ENCODE measurements at regions not wholly inside any gene's neighbourhood (a gene's known extent, or its start where the extent isn't known, plus 50 kb on each side); places are given as distances from the start of the nearest gene placed in this dataset.

DNA sequence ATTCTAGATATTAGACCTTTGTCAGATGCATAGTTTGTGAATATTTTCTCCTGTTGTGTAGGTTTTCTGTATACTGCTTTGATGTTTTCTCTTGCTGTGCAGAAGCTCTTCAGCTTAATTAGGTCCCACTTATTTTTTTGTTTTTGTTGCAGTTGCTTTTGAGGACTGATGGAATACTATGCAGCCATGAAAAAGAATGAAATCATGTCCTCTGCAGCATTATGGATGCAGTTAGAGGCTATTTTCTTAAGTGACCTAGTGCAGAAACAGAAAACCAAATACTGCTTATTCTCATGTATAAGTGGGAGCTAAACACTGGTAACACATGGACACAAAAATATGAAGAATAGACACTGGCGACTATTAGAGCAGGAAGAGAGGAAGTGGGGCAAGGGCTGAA, 155.0 kb upstream of the HNMT start:
- Histone ChIP-seq H2AFZ (ENCODE audit: low read length) (no peak overlapping the region), H3K9ac (ENCODE audit: insufficient read depth, low read length) (no peak overlapping the region), H3K79me2 (ENCODE audit: control insufficient read depth, insufficient read depth, low read length) (no peaks in the 10 kb centered on the region), H3K4me3 (replicated peaks in 1 of 4; ENCODE audit: control extremely low read depth in 1 of 4, insufficient read depth in 1 of 4, low read depth in 3 of 4, low read length in 4 of 4) (no peak overlapping the region), H3K27ac (ENCODE audit: insufficient read depth, low read length) (no peak overlapping the region), H3K4me2 (ENCODE audit: extremely low read depth, insufficient read depth, low read length) (no peak overlapping the region), H4K20me1 (ENCODE audit: control insufficient read depth, extremely low read depth, insufficient read depth, low read length) (no peaks in the 10 kb centered on the region), H3K27me3 (ENCODE audit: control insufficient read depth, insufficient read depth, low read length) (no peaks in the 10 kb centered on the region), H3K36me3 (ENCODE audit: control insufficient read depth, insufficient read depth, low read length) (no peaks in the 10 kb centered on the region), H3K4me1 (ENCODE audit: control insufficient read depth, extremely low read depth, insufficient read depth, low read length) (no peaks in the 10 kb centered on the region), H3K9me3 (ENCODE audit: control insufficient read depth, insufficient read depth, low read depth, low read length) (no peaks in the 10 kb centered on the region)
- DNase-seq (ENCODE audit: low read depth in 2 of 2), result no peak
- no peak for TF ChIP-seq EZH2 (IDR thresholded peaks at IDR 0.05; ENCODE audit: low read length, missing control alignments)
- TF ChIP-seq, protein P1, sequence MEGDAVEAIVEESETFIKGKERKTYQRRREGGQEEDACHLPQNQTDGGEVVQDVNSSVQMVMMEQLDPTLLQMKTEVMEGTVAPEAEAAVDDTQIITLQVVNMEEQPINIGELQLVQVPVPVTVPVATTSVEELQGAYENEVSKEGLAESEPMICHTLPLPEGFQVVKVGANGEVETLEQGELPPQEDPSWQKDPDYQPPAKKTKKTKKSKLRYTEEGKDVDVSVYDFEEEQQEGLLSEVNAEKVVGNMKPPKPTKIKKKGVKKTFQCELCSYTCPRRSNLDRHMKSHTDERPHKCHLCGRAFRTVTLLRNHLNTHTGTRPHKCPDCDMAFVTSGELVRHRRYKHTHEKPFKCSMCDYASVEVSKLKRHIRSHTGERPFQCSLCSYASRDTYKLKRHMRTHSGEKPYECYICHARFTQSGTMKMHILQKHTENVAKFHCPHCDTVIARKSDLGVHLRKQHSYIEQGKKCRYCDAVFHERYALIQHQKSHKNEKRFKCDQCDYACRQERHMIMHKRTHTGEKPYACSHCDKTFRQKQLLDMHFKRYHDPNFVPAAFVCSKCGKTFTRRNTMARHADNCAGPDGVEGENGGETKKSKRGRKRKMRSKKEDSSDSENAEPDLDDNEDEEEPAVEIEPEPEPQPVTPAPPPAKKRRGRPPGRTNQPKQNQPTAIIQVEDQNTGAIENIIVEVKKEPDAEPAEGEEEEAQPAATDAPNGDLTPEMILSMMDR (conservative IDR thresholded peaks at IDR 0.05 in 1 of 2, IDR thresholded peaks at IDR 0.05 in 1 of 2; ENCODE audit: low read depth in 1 of 2, low read length in 2 of 2), result no peak

DNA sequence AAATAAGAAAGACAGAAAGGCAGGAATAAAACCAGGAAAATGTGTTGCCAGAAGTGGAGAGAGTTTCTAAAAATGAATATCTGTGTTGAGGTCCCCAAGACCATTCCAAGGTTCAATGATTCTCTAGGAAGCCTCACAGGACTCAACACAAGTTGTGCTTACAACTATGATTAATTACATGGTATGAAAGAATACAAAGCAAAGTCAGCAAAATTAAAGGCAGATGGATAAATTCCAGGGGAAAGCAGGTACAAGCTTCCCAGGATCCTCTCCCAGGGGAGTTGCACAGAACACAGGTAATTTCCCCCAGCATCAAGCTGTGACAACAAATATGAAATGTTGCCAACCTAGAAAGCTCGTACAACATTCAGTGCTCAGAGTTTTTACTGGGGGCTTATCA, 154.4 kb upstream of the HNMT start:
- TF ChIP-seq EZH2 (IDR thresholded peaks at IDR 0.05; ENCODE audit: low read length, missing control alignments), result no peak
- TF ChIP-seq, protein P1 (conservative IDR thresholded peaks at IDR 0.05 in 1 of 2, IDR thresholded peaks at IDR 0.05 in 1 of 2; ENCODE audit: low read depth in 1 of 2, low read length in 2 of 2), result no peak
- no peaks in the 10 kb centered on the region for H3K9me3 ChIP-seq (ENCODE audit: control insufficient read depth, insufficient read depth, low read depth, low read length)
- DNase-seq (ENCODE audit: low read depth in 2 of 2), result no peak
- no peaks in the 10 kb centered on the region for H3K27me3 ChIP-seq (ENCODE audit: control insufficient read depth, insufficient read depth, low read length)
- no peaks in the 10 kb centered on the region for H3K79me2 ChIP-seq (ENCODE audit: control insufficient read depth, insufficient read depth, low read length)
- H3K4me1 ChIP-seq (ENCODE audit: control insufficient read depth, extremely low read depth, insufficient read depth, low read length), result no peaks in the 10 kb centered on the region
- H4K20me1 ChIP-seq (ENCODE audit: control insufficient read depth, extremely low read depth, insufficient read depth, low read length), result no peaks in the 10 kb centered on the region
- H3K27ac ChIP-seq (ENCODE audit: insufficient read depth, low read length), result no peak overlapping the region
- H2AFZ ChIP-seq (ENCODE audit: low read length), result no peak overlapping the region
- H3K4me3 ChIP-seq (replicated peaks in 1 of 4; ENCODE audit: control extremely low read depth in 1 of 4, insufficient read depth in 1 of 4, low read depth in 3 of 4, low read length in 4 of 4), result no peak overlapping the region
- H3K36me3 ChIP-seq (ENCODE audit: control insufficient read depth, insufficient read depth, low read length), result no peaks in the 10 kb centered on the region
- no peak overlapping the region for H3K9ac ChIP-seq (ENCODE audit: insufficient read depth, low read length)
- H3K4me2 ChIP-seq (ENCODE audit: extremely low read depth, insufficient read depth, low read length), result no peak overlapping the region

DNA sequence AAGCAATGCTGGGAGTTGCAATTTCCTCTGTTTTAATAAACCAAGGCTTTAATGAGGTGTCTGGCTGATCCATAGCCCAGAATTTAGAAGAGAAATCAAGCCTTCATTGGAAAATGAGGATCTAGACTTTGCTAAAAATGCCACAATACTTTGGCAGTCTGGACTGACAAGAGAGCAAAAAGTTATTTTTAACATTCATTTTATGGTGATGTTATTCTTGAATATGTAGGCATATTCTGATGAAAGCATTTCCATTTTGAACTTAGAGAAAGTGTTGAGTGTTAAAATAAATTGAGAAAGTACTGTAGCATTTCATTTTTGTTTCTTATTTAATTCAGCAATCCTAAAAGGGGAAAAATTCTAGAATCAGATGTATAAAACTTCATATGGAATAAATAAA, 151.8 kb upstream of the HNMT start:
- Histone ChIP-seq H3K4me2 (ENCODE audit: extremely low read depth, insufficient read depth, low read length) (no peak overlapping the region), H3K4me1 (ENCODE audit: control insufficient read depth, extremely low read depth, insufficient read depth, low read length) (no peaks in the 10 kb centered on the region), H3K36me3 (ENCODE audit: control insufficient read depth, insufficient read depth, low read length) (no peaks in the 10 kb centered on the region), H3K9ac (ENCODE audit: insufficient read depth, low read length) (no peak overlapping the region), H3K9me3 (ENCODE audit: control insufficient read depth, insufficient read depth, low read depth, low read length) (no peaks in the 10 kb centered on the region), H2AFZ (ENCODE audit: low read length) (no peak overlapping the region), H3K27me3 (ENCODE audit: control insufficient read depth, insufficient read depth, low read length) (no peaks in the 10 kb centered on the region), H4K20me1 (ENCODE audit: control insufficient read depth, extremely low read depth, insufficient read depth, low read length) (no peaks in the 10 kb centered on the region), H3K79me2 (ENCODE audit: control insufficient read depth, insufficient read depth, low read length) (no peaks in the 10 kb centered on the region), H3K27ac (ENCODE audit: insufficient read depth, low read length) (no peak overlapping the region), H3K4me3 (replicated peaks in 1 of 4; ENCODE audit: control extremely low read depth in 1 of 4, insufficient read depth in 1 of 4, low read depth in 3 of 4, low read length in 4 of 4) (no peak overlapping the region)
- no peak for TF ChIP-seq EZH2 (IDR thresholded peaks at IDR 0.05; ENCODE audit: low read length, missing control alignments)
- TF ChIP-seq, protein P1 (conservative IDR thresholded peaks at IDR 0.05 in 1 of 2, IDR thresholded peaks at IDR 0.05 in 1 of 2; ENCODE audit: low read depth in 1 of 2, low read length in 2 of 2), result no peak
- DNase-seq (ENCODE audit: low read depth in 2 of 2), result no peak
